GM19397 (cell line): ENCODE measurements at regions not wholly inside any gene's neighbourhood (a gene's known extent, or its start where the extent isn't known, plus 50 kb on each side); places are given as distances from the start of the nearest gene placed in this dataset.

Source experiments
- ATAC-seq: cut with Tn5 transposase; IDR thresholded peaks from one replicate; pipeline ENCODE4 v1.9.1; 2021; ENCODE audit warnings: mild to moderate bottlenecking, moderate library complexity; ENCODE audit not compliant: unreplicated experiment

- no peak for ATAC-seq
Observed at GRCh38 chr15:48031973-48032372, 88.8 kb upstream of the SLC24A5 start.

DNA sequence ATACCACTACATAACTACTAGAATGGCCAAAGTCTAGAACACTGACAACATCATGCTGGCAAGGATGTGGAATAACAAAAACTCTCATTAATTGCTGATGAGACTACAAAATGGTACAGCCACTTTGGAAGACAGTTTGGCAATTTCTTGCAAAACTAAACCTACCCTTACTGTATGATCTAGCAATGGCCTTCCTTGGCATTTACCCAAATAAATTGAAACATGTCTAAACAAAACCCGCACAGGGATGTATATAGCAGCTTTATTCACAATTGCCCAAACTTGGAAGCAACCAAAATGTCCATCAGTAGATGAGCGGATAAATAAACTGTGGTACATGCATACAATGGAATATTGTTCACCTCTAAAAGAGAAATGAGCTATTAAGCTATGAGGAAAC, 87.9 kb upstream of the SLC24A5 start:
- no peak for ATAC-seq

DNA sequence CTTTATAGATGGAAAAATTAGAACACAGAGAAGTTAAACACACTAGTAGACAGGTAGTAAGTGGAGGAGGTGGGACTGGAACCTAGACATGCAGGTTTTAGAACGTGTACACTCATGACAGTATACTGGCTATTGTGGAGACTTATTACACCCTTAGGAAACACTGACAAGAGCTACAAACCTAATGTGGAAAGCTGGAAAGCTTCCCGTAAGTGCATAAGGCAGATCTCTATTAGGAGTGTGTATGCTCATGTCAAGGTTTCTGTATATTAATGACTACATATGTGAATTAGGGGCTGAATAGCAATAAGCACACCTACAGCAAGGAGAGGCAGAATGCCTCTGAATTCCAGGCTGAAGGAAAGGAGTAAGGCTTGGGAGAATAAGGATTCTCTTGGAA, 82.6 kb upstream of the SLC24A5 start:
- ATAC-seq = no peak

DNA sequence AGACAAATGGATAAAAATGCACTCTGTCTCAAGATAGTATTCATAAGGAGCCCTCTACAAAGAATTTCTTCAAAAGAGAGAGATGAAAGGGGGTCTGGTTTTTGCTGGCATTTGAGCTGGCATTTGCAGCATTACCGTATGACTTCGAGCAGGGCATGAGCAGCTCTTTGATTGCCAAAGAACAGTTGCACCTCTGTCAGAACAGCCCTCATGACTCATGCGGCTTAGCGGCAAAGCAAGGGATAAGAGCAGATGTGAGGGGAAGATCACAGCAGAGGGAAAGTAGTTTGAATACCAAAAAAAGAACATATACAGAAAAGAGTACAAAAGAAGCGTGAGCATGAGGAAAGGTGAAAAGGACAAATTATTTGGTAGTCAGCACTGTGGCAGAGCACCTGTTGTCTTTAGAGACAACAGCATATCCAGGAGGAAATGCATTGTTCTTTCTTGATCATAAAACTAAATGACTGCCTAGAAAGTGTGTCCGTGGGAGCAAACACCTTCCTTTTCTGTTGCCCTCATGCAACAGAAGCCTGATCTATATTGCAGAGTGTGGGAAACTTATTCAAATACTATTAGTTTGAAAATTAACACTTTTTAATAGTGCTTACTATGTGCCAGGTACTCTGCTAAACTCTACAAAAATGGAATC, 80.5 kb upstream of the SLC24A5 start:
- ATAC-seq = no peak

- no peak for ATAC-seq
Observed at GRCh38 chr15:48041454-48041853, 79.3 kb upstream of the SLC24A5 start.

DNA sequence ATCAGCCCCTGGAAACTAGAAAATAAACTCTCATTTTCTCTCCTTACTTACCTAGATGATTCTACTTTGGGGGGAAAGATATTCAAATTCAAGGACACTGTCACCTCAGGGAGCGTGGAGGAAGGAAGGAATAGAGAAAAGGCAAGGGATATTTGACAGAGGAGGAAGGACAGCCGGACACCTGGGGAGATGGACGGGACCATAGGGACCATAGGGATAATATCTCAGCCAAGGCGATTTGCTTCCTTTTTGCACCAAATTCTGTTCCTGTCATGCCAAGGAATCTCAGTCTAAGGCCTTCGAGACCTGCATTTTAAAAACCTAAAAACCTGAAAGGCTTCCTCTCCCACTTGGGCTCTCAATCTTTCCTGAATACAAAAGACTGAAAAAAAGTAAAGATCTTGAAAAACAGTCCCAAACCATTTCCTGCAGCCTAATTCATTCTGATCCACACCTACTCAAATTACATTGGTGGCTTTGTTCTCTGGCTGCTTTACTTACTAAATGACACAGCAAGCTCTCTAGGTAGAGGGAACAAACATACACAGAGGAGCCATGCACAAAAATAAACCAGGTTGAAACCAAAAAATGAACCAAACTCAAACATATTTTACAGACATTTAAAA, 73.9 kb upstream of the SLC24A5 start:
- no peak for ATAC-seq

DNA sequence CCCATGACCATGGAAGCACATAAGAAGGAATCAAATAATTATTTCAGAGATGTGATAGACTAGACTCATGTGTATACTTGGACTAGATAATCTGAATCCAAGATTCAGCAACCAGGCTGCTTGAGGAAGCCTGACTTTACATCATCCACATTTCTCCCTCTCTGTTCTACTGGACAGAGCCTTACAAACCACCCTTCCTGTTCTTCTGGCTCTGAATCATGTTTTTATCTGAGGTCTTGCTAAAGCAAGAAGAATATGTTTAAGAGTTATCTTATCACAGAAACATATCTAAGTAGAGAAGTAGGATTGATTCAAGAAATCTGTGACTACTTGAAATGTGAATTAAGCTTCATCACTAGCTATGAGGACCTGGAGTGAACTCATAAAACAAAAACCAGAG, 71.1 kb upstream of the SLC24A5 start:
- no peak for ATAC-seq

DNA sequence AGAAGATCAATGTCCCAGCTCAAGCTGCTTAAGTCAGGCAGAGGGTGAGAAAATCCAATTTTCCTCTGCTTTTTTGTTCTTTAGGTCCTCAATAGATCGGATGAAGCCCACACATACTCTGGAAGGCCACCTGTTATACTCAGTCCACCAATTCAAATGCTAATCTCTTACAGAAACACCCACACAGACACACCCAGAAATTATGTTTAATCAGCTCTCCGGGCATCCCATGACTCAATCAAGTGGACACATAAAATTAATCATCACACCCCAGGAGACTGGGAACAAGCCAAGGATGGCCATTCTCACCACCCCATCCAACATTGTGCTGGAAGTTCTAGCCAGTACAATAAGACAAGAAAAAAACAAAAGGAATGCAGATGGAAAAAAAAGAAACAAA, 67.8 kb upstream of the SLC24A5 start:
- ATAC-seq = no peak

DNA sequence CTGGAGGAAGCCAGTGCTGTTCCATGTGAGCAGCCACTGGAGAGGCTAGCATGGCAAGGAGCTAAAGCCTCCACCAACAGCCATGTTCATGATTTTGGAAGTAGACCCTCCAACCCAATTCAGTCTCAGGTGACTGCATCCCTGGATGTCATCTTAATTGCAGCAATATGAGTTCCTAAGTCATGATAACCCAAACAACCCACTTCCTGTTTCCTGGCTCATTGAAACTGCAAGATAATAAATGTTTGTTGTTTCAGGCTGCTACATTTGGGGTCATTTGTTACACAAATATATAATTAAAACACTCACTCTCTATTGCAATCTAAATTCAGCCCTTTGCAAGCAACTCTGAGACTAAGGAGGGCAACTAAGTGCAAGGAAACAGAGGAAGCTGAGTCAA, 62.4 kb upstream of the SLC24A5 start:
- no peak for ATAC-seq

DNA sequence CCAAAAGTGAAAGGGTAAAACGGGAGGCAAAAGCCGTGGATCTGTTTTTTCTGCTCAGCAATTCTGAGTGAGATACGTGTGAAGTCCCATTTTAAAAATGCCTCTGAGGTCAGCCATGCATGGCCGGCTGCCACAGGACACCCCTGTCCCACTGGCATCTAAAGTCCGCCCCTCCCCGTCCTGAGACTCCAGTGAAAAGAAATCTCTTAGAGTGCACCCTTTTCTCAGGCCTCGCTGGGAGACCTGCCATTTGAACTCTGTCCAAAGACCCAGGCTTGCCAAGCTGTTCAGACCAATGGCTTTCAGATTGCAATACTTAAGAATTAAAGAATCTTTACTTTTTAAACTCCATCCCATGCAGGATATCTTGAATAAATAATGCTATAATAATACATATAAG, 61.0 kb upstream of the SLC24A5 start:
- no peak for ATAC-seq

DNA sequence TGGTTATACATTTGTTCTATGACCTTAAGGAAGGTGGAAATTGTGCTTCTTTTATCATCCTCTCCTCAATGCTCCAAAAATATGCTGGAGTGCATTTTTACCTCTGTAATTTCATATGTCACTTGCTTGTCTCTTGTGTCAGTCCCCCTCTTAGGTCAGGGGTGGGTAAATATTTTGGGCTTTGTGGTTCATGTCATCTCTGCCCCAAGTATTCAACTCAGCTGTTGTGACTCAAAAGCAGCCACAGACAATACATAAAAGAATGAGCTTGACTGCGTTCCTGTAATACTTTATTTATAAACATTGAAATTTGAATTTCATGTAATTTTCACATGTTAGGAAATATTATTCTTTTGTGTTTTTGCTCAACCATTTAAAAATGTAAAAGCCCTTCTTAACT, 60.4 kb upstream of the SLC24A5 start:
- no peak for ATAC-seq

DNA sequence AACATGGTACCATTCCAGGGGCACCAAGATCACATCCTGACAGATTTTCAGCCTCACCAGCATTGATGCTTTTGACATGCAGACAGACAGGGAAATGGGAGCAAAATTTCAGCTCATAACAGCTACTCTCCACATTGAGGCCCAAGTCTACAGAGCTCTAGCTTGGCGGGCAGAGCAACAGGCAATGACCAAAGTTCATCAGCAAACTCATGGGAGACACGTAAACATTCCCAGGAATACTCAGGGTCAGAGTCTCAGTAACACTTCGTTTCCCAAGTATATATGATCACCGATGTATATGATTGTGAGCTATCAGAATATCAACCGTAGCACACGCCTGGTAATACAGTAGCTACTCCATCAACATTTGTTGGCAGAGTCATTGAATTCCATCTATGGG, 59.2 kb upstream of the SLC24A5 start:
- no peak for ATAC-seq

DNA sequence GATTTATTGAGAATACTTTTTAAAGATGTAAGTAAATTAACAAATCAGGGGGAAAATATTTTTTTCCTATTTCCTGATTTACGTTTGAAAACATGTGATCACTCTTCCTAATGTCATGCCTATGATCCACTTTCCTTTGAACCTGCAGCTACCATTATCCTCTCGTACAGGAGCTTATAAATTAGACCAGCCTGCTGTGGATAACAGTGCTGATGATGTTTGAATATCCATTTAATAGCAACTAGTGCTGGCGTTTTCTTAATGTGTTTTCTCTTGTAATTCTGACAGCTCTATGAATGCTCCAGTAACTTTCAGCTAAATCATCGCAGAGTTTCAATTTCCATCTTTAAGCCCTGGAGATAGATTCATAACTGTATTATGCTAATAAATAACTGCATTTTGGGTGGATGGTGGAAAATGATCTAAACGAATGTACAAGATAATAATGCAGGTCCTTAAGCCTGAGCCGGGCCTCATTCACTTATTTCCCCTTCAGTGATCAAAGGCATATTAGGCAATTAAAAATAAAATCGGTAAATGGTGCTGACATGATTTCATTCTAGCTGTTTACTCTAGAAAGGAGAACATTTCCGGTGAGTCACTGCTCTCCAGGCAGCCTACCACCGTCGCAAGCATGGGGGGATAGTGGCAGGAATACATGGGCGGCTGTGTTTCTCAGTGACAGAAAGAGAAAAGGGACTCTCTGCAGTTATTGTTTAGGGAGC, 58.5 kb upstream of the SLC24A5 start:
- no peak for ATAC-seq

- no peak for ATAC-seq
Observed at GRCh38 chr15:48063411-48063985, 57.3 kb upstream of the SLC24A5 start.

DNA sequence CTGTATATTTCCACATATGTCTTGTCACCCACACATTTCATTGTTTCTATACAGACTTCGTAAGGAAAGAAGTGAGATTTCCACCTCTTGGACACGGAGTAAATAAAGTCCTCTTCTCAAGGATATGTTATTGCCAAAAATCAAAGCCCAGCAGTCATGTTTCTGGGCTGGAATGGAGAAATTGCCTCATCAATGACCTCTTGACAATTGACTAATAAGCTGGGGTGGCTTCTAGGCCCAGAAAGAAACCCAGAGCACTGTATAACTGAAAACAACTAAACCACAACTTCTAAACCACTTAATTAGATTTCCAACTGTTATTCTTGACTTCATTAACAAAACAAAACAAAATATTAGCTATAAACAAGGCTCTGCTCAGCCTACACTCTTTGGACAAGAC, 56.4 kb upstream of the SLC24A5 start:
- no peak for ATAC-seq

DNA sequence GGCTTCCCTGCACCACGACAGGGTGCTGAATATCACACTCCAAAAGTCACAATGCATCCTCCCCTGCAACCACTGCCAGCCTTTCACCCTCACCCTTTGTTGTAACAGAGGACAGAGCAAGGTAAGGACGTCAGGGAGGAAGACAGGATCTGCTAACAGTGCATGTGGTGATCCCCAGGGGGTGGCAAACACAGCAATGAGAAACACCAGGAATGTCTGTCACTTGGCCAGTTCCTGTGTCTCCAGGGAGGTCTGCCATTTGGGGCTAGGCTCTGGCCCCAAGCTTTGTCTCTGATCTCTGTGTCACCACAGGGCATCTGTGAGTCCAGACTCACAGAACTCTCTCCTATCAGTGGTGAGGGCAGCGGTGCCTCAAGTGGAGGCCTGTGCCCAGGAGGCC, 54.3 kb upstream of the SLC24A5 start:
- no peak for ATAC-seq
